DMS53 treated with DMSO at 0.1 percent for 48 hours (cell line): ENCODE measurements at regions not wholly inside any gene's neighbourhood (a gene's known extent, or its start where the extent isn't known, plus 50 kb on each side); places are given as distances from the start of the nearest gene placed in this dataset.
A peak's percentile ranks its signal among the peaks of the same experiment; 100 is the strongest.
"Not testable (repeated sequence)": the region's sequence is repeated elsewhere in the genome, so short reads cannot be mapped to it uniquely, and the experiment has no call there.

Source experiments
- DNase-seq: peaks from one replicate; lab custom pipeline; 2025; ENCODE audit not compliant: unreplicated experiment; lab: John Stamatoyannopoulos, UW

- DNase-seq, result no peak
These were observed 86.4 kb downstream of the MSX2 start for GRCh38 chr5:174810796-174811195.

- no peak for DNase-seq
These were observed 83.1 kb downstream of the MSX2 start for GRCh38 chr5:174807471-174807870.

- no peak for DNase-seq
These were observed 82.3 kb downstream of the MSX2 start for GRCh38 chr5:174806729-174807128.

- DNase-seq, result no peak
These were observed 77.4 kb downstream of the MSX2 start for GRCh38 chr5:174801798-174802197.

- DNase-seq, result no peak
These were observed 76.1 kb downstream of the MSX2 start for GRCh38 chr5:174800435-174800834.

GRCh38 chr5:174799121-174799520 lies 74.7 kb downstream of the MSX2 start:
- DNase-seq, result no peak

GRCh38 chr5:174798551-174798951 lies 74.2 kb downstream of the MSX2 start:
- DNase-seq, result no peak

GRCh38 chr5:174796711-174797192 lies 72.4 kb downstream of the MSX2 start:
- DNase-seq, result no peak

GRCh38 chr5:174794931-174795672 lies 70.7 kb downstream of the MSX2 start:
- DNase-seq, result no peak

GRCh38 chr5:174793684-174794328 lies 69.4 kb downstream of the MSX2 start:
- peak; percentile 29 for DNase-seq

GRCh38 chr5:174793076-174793475 lies 68.7 kb downstream of the MSX2 start:
- no peak for DNase-seq

- not testable (repeated sequence) for DNase-seq
These were observed 67.9 kb downstream of the MSX2 start for GRCh38 chr5:174792265-174792664.

GRCh38 chr5:174790906-174791305 lies 66.5 kb downstream of the MSX2 start:
- no peak for DNase-seq

- no peak for DNase-seq
These were observed 65.2 kb downstream of the MSX2 start for GRCh38 chr5:174789596-174789995.

GRCh38 chr5:174785120-174785680 lies 60.8 kb downstream of the MSX2 start:
- DNase-seq, result no peak
